Liver (tissue), 7 donors: ENCODE measurements at regions not wholly inside any gene's neighbourhood (a gene's known extent, or its start where the extent isn't known, plus 50 kb on each side); places are given as distances from the start of the nearest gene placed in this dataset.

ENCODE experiments used
- DNase-seq: peaks from one replicate; pipeline ENCODE4 v3.0.0-alpha.2; 2017; ENCODE audit warnings: low spot score
- H3K27ac ChIP-seq, 2 donors: one replicate each; pipeline ENCODE4 v1.7.0; 2013; ENCODE audit warnings: inconsistent platforms in 2 of 2, low read length in 2 of 2, control low read depth in 1 of 2, low read depth in 1 of 2, mild to moderate bottlenecking in 1 of 2
- H3K27me3 ChIP-seq, 4 donors: one replicate each; pipeline versions ENCODE4 v1.6.1 to v1.7.0; 2013; ENCODE audit warnings: low read length in 3 of 4, inconsistent platforms in 1 of 4, mild to moderate bottlenecking in 1 of 4, moderate library complexity in 1 of 4; ENCODE audit not compliant: control insufficient read depth in 4 of 4, insufficient read depth in 4 of 4
- H3K36me3 ChIP-seq, 4 donors: one replicate each; pipeline versions ENCODE4 v1.6.1 to v1.7.0; 2013; ENCODE audit warnings: low read length in 3 of 4, mild to moderate bottlenecking in 3 of 4, low read depth in 1 of 4, moderate library complexity in 1 of 4; ENCODE audit not compliant: control insufficient read depth in 4 of 4, insufficient read depth in 3 of 4
- H3K4me1 ChIP-seq, 4 donors: one replicate each; pipeline versions ENCODE4 v1.6.1 to v1.7.0; 2013; ENCODE audit warnings: low read length in 3 of 4, mild to moderate bottlenecking in 3 of 4, moderate library complexity in 1 of 4; ENCODE audit not compliant: control insufficient read depth in 4 of 4, insufficient read depth in 4 of 4
- H3K4me3 ChIP-seq, 3 donors: one replicate each; pipeline versions ENCODE4 v1.6.1 to v1.7.0; 2013; ENCODE audit warnings: low read length in 3 of 3, control low read depth in 1 of 3, low read depth in 1 of 3, mild to moderate bottlenecking in 1 of 3
- H3K9ac ChIP-seq, 2 donors: one replicate each; pipeline ENCODE4 v1.7.0; 2013; ENCODE audit warnings: low read length in 2 of 2, mild to moderate bottlenecking in 2 of 2, moderate library complexity in 2 of 2, control low read depth in 1 of 2, low read depth in 1 of 2
- H3K9me3 ChIP-seq, 4 donors: one replicate each; pipeline versions ENCODE4 v1.6.1 to v1.7.0; 2013; ENCODE audit warnings: low read length in 3 of 4; ENCODE audit not compliant: control insufficient read depth in 4 of 4
- ATF3 ChIP-seq: IDR thresholded peaks from 2 replicates; pipeline ENCODE4 v1.6.1; 2016; ENCODE audit warnings: antibody characterized with exemption
- EGR1 ChIP-seq, 2 donors: IDR thresholded peaks; 2 replicates each; pipeline ENCODE4 v1.6.1; 2016 to 2018; ENCODE audit warnings: antibody characterized with exemption in 2 of 2, low read depth in 2 of 2
- FOXA1 ChIP-seq: IDR thresholded peaks from 2 replicates; pipeline ENCODE4 v1.6.1; 2016; ENCODE audit warnings: antibody characterized with exemption
- FOXA2 ChIP-seq: IDR thresholded peaks from 2 replicates; pipeline ENCODE4 v1.6.1; 2016; ENCODE audit warnings: antibody characterized with exemption
- GABPA ChIP-seq, 2 donors: IDR thresholded peaks in 1 of 2; conservative IDR thresholded peaks in 1 of 2; 2 replicates each; pipeline ENCODE4 v1.6.1; 2016; ENCODE audit warnings: antibody characterized with exemption in 2 of 2, mild to moderate bottlenecking in 1 of 2, moderate library complexity in 1 of 2
- NR2F2 ChIP-seq: IDR thresholded peaks from 2 replicates; pipeline ENCODE4 v1.6.1; 2016; ENCODE audit warnings: antibody characterized with exemption
- RAD21 ChIP-seq, 2 donors: IDR thresholded peaks; 2 replicates each; pipeline ENCODE4 v1.6.1; 2016; ENCODE audit warnings: antibody characterized with exemption in 2 of 2, mild to moderate bottlenecking in 2 of 2
- RXRA ChIP-seq, 2 donors: IDR thresholded peaks; 2 replicates each; pipeline ENCODE4 v1.6.1; 2017 to 2018; ENCODE audit warnings: antibody characterized with exemption in 2 of 2, mild to moderate bottlenecking in 1 of 2
- YY1 ChIP-seq: IDR thresholded peaks from 2 replicates; pipeline ENCODE4 v1.6.1; 2016; ENCODE audit warnings: antibody characterized with exemption, mild to moderate bottlenecking
- WGBS: extraction: QIAGEN DNeasy Blood & Tissue Kit; methylation state at CpG from one replicate; pipeline ENCODE4 v1.1.7; 2013; 5-methylcytosine and 5-hydroxymethylcytosine counted together
- TF ChIP-seq, protein P1 (sequence below): IDR thresholded peaks from 2 replicates; pipeline ENCODE4 v1.6.1; 2016; ENCODE audit warnings: antibody characterized with exemption, mild to moderate bottlenecking
- TF ChIP-seq, protein P2 (sequence below): IDR thresholded peaks from 2 replicates; pipeline ENCODE4 v1.6.1; 2016; ENCODE audit warnings: antibody characterized with exemption
- TF ChIP-seq, protein P3 (sequence below): IDR thresholded peaks from 2 replicates; pipeline ENCODE4 v1.6.1; 2016; ENCODE audit warnings: antibody characterized with exemption
- donor health status: healthy.
- donor health status: healthy.
- donor health status: healthy.
- donor health status: healthy.

DNA sequence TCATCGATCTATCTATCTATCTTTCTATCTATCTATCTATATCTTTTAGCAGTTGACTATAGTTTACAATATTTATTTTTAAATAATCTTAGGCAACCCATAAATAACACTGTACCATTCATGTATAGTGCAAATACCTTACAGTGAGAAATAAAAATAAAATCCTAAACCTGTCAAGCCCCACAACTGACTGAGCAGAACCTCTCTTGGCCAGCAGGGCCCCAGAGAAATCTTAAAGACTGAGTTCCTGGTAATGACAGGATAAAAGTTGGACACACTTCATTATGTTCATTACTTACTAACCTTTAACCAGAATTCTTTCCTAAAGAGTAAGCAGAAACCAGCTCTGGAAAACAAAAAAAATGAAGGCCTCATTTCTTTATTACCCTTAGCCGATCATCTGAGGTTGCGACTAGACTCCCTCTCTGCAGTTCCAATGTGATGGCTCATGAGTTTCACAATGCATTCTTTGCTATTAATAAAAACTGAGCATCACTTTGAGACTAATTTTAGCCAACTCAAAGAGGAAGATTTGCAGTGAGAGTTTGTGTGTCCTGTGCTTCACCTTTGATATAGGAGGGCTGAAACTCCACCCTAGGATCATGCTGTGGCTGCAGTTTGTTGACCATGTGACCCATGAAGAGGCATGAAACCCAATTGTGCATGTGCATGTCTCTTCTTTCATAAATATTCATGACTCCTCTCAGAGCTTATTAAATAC is 1072.0 kb downstream of the NSUN3 start (continued):
- TF ChIP-seq, protein P1, sequence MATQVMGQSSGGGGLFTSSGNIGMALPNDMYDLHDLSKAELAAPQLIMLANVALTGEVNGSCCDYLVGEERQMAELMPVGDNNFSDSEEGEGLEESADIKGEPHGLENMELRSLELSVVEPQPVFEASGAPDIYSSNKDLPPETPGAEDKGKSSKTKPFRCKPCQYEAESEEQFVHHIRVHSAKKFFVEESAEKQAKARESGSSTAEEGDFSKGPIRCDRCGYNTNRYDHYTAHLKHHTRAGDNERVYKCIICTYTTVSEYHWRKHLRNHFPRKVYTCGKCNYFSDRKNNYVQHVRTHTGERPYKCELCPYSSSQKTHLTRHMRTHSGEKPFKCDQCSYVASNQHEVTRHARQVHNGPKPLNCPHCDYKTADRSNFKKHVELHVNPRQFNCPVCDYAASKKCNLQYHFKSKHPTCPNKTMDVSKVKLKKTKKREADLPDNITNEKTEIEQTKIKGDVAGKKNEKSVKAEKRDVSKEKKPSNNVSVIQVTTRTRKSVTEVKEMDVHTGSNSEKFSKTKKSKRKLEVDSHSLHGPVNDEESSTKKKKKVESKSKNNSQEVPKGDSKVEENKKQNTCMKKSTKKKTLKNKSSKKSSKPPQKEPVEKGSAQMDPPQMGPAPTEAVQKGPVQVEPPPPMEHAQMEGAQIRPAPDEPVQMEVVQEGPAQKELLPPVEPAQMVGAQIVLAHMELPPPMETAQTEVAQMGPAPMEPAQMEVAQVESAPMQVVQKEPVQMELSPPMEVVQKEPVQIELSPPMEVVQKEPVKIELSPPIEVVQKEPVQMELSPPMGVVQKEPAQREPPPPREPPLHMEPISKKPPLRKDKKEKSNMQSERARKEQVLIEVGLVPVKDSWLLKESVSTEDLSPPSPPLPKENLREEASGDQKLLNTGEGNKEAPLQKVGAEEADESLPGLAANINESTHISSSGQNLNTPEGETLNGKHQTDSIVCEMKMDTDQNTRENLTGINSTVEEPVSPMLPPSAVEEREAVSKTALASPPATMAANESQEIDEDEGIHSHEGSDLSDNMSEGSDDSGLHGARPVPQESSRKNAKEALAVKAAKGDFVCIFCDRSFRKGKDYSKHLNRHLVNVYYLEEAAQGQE = no peak
- TF ChIP-seq EGR1 (IDR thresholded peaks at IDR 0.05; ENCODE audit: low read depth in 2 of 2) (no peak), YY1 (no peak), ATF3 (no peak)

- DNase-seq = no peak
- TF ChIP-seq, protein P1 = no peak
- TF ChIP-seq, protein P2, sequence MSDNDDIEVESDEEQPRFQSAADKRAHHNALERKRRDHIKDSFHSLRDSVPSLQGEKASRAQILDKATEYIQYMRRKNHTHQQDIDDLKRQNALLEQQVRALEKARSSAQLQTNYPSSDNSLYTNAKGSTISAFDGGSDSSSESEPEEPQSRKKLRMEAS = no peak
- TF ChIP-seq RAD21 (IDR thresholded peaks at IDR 0.05) (no peak), GABPA (IDR thresholded peaks at IDR 0.05 in 1 of 2, conservative IDR thresholded peaks at IDR 0.05 in 1 of 2) (no peak), NR2F2 (no peak), RXRA (IDR thresholded peaks at IDR 0.05) (no peak), FOXA2 (no peak), EGR1 (IDR thresholded peaks at IDR 0.05; ENCODE audit: low read depth in 2 of 2) (no peak), FOXA1 (no peak), YY1 (no peak)
- TF ChIP-seq, protein P3, sequence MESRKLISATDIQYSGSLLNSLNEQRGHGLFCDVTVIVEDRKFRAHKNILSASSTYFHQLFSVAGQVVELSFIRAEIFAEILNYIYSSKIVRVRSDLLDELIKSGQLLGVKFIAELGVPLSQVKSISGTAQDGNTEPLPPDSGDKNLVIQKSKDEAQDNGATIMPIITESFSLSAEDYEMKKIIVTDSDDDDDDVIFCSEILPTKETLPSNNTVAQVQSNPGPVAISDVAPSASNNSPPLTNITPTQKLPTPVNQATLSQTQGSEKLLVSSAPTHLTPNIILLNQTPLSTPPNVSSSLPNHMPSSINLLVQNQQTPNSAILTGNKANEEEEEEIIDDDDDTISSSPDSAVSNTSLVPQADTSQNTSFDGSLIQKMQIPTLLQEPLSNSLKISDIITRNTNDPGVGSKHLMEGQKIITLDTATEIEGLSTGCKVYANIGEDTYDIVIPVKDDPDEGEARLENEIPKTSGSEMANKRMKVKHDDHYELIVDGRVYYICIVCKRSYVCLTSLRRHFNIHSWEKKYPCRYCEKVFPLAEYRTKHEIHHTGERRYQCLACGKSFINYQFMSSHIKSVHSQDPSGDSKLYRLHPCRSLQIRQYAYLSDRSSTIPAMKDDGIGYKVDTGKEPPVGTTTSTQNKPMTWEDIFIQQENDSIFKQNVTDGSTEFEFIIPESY = no peak
- no peaks in the 10 kb centered on the region for H3K9me3 ChIP-seq
- H3K27ac ChIP-seq = no peak overlapping the region
- H3K36me3 ChIP-seq = no peaks in the 10 kb centered on the region
- no peak overlapping the region for H3K9ac ChIP-seq
- whole genome bisulfite sequencing = 82% methylated on average over 3 of the region's 3 CpGs
- no peak overlapping the region for H3K4me3 ChIP-seq
- no peaks in the 10 kb centered on the region for H3K27me3 ChIP-seq
- H3K4me1 ChIP-seq = no peaks in the 10 kb centered on the region
Measured at GRCh38 chr3:95148107-95148506, 1085.2 kb downstream of the NSUN3 start.
